ENCODE measurements at regions not wholly inside any gene's neighbourhood (a gene's known extent, or its start where the extent isn't known, plus 50 kb on each side); places are given as distances from the start of the nearest gene placed in this dataset.

GRCh38 chr4:115844180-115844579, 730.8 kb upstream of the NDST4 start:
- Mint-ChIP-seq H3K4me1 (no peaks in the 10 kb centered on the region), H3K4me3 (no peak overlapping the region), H3K27ac (no peak overlapping the region), H3K9me3 (peaks cover 4% of the 10 kb centered on the region), H3K36me3 (ENCODE audit: low read depth) (no peaks in the 10 kb centered on the region), H3K27me3 (ENCODE audit: low read depth) (no peaks in the 10 kb centered on the region)
- no peak for TF ChIP-seq CTCF (IDR thresholded peaks at IDR 0.05; ENCODE audit: unreplicated experiment in 3 of 3)

- Mint-ChIP-seq H3K36me3 (ENCODE audit: low read depth) (no peaks in the 10 kb centered on the region), H3K27me3 (ENCODE audit: low read depth) (no peaks in the 10 kb centered on the region), H3K27ac (no peak overlapping the region), H3K4me1 (no peaks in the 10 kb centered on the region), H3K9me3 (peaks cover 23% of the 10 kb centered on the region), H3K4me3 (no peak overlapping the region)
- no peak for TF ChIP-seq CTCF (IDR thresholded peaks at IDR 0.05; ENCODE audit: unreplicated experiment in 3 of 3)
Observed at GRCh38 chr4:115841871-115842270, 728.5 kb upstream of the NDST4 start.

GRCh38 chr4:115834441-115834840, 721.0 kb upstream of the NDST4 start:
- H3K27me3 Mint-ChIP-seq (ENCODE audit: low read depth) = no peaks in the 10 kb centered on the region
- no peak overlapping the region for H3K27ac Mint-ChIP-seq
- peaks cover 38% of the 10 kb centered on the region for H3K9me3 Mint-ChIP-seq
- no peaks in the 10 kb centered on the region for H3K4me1 Mint-ChIP-seq
- H3K36me3 Mint-ChIP-seq (ENCODE audit: low read depth) = no peaks in the 10 kb centered on the region
- no peak for TF ChIP-seq CTCF (IDR thresholded peaks at IDR 0.05; ENCODE audit: unreplicated experiment in 3 of 3)
- no peak overlapping the region for H3K4me3 Mint-ChIP-seq

GRCh38 chr4:115824630-115825029, 711.2 kb upstream of the NDST4 start:
- H3K4me1 Mint-ChIP-seq = no peaks in the 10 kb centered on the region
- H3K27me3 Mint-ChIP-seq (ENCODE audit: low read depth) = no peaks in the 10 kb centered on the region
- no peak for TF ChIP-seq CTCF (IDR thresholded peaks at IDR 0.05; ENCODE audit: unreplicated experiment in 3 of 3)
- H3K9me3 Mint-ChIP-seq = no peaks in the 10 kb centered on the region
- H3K36me3 Mint-ChIP-seq (ENCODE audit: low read depth) = no peaks in the 10 kb centered on the region
- H3K27ac Mint-ChIP-seq = no peak overlapping the region
- H3K4me3 Mint-ChIP-seq = no peak overlapping the region

- Mint-ChIP-seq H3K27me3 (ENCODE audit: low read depth) (no peaks in the 10 kb centered on the region), H3K27ac (no peak overlapping the region), H3K4me1 (no peaks in the 10 kb centered on the region), H3K36me3 (ENCODE audit: low read depth) (no peaks in the 10 kb centered on the region), H3K9me3 (peaks cover 4% of the 10 kb centered on the region), H3K4me3 (no peak overlapping the region)
- TF ChIP-seq CTCF (IDR thresholded peaks at IDR 0.05; ENCODE audit: unreplicated experiment in 3 of 3) = no peak
Observed at GRCh38 chr4:115803825-115804224, 690.4 kb upstream of the NDST4 start.

- no peaks in the 10 kb centered on the region for H3K27me3 Mint-ChIP-seq (ENCODE audit: low read depth)
- H3K9me3 Mint-ChIP-seq = peaks cover 2% of the 10 kb centered on the region
- no peak overlapping the region for H3K4me3 Mint-ChIP-seq
- peak in 1 of 3 experiments; percentile 17 for TF ChIP-seq CTCF (IDR thresholded peaks at IDR 0.05; ENCODE audit: unreplicated experiment in 3 of 3)
- H3K27ac Mint-ChIP-seq = no peak overlapping the region
- H3K4me1 Mint-ChIP-seq = no peaks in the 10 kb centered on the region
- no peaks in the 10 kb centered on the region for H3K36me3 Mint-ChIP-seq (ENCODE audit: low read depth)
Observed at GRCh38 chr4:115790812-115791211, 677.4 kb upstream of the NDST4 start.

Measured in nephron (organoid).